Mucosa of descending colon (tissue), 3 donors: ENCODE measurements at regions not wholly inside any gene's neighbourhood (a gene's known extent, or its start where the extent isn't known, plus 50 kb on each side); places are given as distances from the start of the nearest gene placed in this dataset.
"Not testable (repeated sequence)": the region's sequence is repeated elsewhere in the genome, so short reads cannot be mapped to it uniquely, and the experiment has no call there.

ENCODE experiments used
- ATAC-seq: fragments of 200-7000 bp; cut with Tn5 transposase; one replicate; pipeline ENCODE4 v1.9.1; 2020; ENCODE audit warnings: mild to moderate bottlenecking, moderate library complexity
- DNase-seq, 3 donors: peaks; one replicate each; pipeline ENCODE4 v3.0.0-alpha.2; 2020
- H3K36me3 ChIP-seq: fragments of 200-600 bp; one replicate; pipeline ENCODE4 v1.8.0; 2021; ENCODE audit warnings: low read depth, mild to moderate bottlenecking
- H3K4me1 ChIP-seq: fragments of 200-600 bp; one replicate; pipeline ENCODE4 v1.8.0; 2021; ENCODE audit warnings: low read depth, mild to moderate bottlenecking
- H3K4me3 ChIP-seq: fragments of 200-600 bp; one replicate; pipeline ENCODE4 v1.8.0; 2021; ENCODE audit warnings: mild to moderate bottlenecking
- H3K9me3 ChIP-seq: fragments of 200-600 bp; one replicate; pipeline ENCODE4 v1.8.0; 2021; ENCODE audit warnings: mild to moderate bottlenecking
- intact Hi-C, 2 donors: fragments of 100-400 bp; cut with DNase I in 1 of 2; cut with micrococcal nuclease in 1 of 2; formaldehyde crosslinking; loops; one replicate each; pipeline versions ENCODE4 v1.11.0 to v1.11.1; 2022; cut with DNase I, micrococcal nuclease
- TF ChIP-seq, protein P1 (sequence below): fragments of 200-600 bp; IDR thresholded peaks from one replicate; pipeline ENCODE4 v1.8.0; 2022; ENCODE audit warnings: antibody characterized with exemption, mild to moderate bottlenecking
- donor health status: DM: no; HTN: no; CAD: no; lungs with moderate emphysema.
- donor health status: DM: no; HTN: no; CAD: no.
- donor health status: DM: no; HTN: yes; CAD: no.

DNA sequence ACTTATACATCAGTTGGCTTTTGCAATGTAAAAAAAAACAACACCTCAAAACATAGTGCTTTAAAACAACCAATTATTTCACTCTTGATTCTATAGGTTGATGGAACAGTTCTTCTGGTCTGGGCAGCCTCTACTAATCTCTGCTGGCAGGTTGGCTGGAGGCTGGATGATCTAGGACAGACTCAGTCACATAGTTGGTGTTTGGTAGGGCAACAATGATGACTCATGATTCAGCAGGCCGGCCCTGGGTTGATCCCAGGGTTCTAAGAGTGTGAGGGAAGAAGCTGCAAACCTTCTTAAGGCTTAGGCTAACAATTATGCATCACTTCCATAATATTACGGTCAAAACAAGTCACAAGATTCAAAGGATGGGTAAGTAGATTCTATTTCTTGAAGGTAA, 558.2 kb downstream of the ZNF674 start:
- intact Hi-C loops, result no loop called here
- Histone ChIP-seq H3K4me1 (no peaks in the 10 kb centered on the region), H3K9me3 (no peaks in the 10 kb centered on the region), H3K36me3 (no peaks in the 10 kb centered on the region), H3K4me3 (no peak overlapping the region)
- DNase-seq (no peak), ATAC-seq (no peak)
- TF ChIP-seq, protein P1, sequence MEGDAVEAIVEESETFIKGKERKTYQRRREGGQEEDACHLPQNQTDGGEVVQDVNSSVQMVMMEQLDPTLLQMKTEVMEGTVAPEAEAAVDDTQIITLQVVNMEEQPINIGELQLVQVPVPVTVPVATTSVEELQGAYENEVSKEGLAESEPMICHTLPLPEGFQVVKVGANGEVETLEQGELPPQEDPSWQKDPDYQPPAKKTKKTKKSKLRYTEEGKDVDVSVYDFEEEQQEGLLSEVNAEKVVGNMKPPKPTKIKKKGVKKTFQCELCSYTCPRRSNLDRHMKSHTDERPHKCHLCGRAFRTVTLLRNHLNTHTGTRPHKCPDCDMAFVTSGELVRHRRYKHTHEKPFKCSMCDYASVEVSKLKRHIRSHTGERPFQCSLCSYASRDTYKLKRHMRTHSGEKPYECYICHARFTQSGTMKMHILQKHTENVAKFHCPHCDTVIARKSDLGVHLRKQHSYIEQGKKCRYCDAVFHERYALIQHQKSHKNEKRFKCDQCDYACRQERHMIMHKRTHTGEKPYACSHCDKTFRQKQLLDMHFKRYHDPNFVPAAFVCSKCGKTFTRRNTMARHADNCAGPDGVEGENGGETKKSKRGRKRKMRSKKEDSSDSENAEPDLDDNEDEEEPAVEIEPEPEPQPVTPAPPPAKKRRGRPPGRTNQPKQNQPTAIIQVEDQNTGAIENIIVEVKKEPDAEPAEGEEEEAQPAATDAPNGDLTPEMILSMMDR, result no peak

DNA sequence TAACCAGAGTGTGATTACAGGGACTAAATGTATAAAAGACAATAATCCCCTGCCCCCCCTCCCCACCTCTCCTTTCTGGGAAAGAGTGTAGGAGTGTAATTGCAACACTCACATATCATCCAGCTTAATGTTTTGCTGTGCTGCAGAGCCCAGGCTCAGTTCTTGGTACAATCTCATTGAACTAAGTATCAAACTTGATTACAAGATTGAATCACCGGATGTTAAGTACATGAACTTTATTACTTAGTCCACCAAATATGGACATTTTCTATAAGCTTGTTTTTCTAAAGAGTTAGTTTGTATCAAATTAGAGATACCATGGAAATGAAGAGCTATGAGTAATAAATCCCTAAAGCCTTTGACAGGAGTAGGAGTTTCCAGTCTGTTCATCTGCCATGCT, 559.1 kb downstream of the ZNF674 start:
- DNase-seq (no peak), ATAC-seq (no peak)
- no peaks in the 10 kb centered on the region for H3K4me1 ChIP-seq
- TF ChIP-seq, protein P1, result no peak
- H3K9me3 ChIP-seq, result no peaks in the 10 kb centered on the region
- H3K36me3 ChIP-seq, result no peaks in the 10 kb centered on the region
- intact Hi-C loops, result no loop called here
- H3K4me3 ChIP-seq, result no peak overlapping the region

GRCh38 chrX:45982958-45983727, 562.1 kb downstream of the ZNF674 start:
- DNase-seq, H3K9me3 ChIP-seq, ATAC-seq, intact Hi-C loops, H3K36me3 ChIP-seq, H3K4me1 ChIP-seq, H3K4me3 ChIP-seq: not testable (repeated sequence)

DNA sequence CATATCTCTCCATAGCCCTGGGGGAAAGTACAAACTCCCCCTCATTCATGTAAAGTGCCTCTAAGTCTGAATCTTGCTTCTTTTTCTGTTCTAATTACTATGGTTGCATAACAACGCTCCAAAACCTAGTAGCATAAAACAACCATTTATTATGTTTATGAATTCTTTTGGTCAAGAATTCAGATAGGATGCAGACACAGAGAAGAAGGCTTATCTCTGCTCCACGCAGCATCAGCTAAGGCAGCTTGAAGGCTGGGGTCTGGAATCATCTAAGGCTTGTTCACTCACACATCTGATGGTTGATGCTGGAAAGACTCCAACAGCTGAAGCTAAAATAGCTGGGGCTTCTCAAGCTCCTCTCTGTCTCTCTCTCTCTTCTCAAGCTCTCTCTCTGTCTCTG, 564.5 kb downstream of the ZNF674 start:
- no peak for DNase-seq
- H3K9me3 ChIP-seq, result no peaks in the 10 kb centered on the region
- ATAC-seq, result no peak
- no peaks in the 10 kb centered on the region for H3K4me1 ChIP-seq
- no peak overlapping the region for H3K4me3 ChIP-seq
- TF ChIP-seq, protein P1, result no peak
- H3K36me3 ChIP-seq, result no peaks in the 10 kb centered on the region
- intact Hi-C loops, result no loop called here

- intact Hi-C loops, result no loop called here
These were observed 569.6 kb downstream of the ZNF674 start for GRCh38 chrX:45975633-45976032.

GRCh38 chrX:45972636-45973035, 572.6 kb downstream of the ZNF674 start:
- Histone ChIP-seq H3K4me1 (no peaks in the 10 kb centered on the region), H3K9me3 (no peaks in the 10 kb centered on the region), H3K36me3 (no peaks in the 10 kb centered on the region), H3K4me3 (no peak overlapping the region)
- no peak for DNase-seq
- intact Hi-C loops, result no loop called here
- no peak for ATAC-seq
- TF ChIP-seq, protein P1, result no peak

More at GRCh38 chrX:45975633-45976032, 569.6 kb downstream of the ZNF674 start:
- H3K4me3 ChIP-seq, result no peak overlapping the region
- no peaks in the 10 kb centered on the region for H3K9me3 ChIP-seq
- H3K4me1 ChIP-seq, result no peaks in the 10 kb centered on the region
- TF ChIP-seq, protein P1, result no peak
- no peaks in the 10 kb centered on the region for H3K36me3 ChIP-seq
- DNase-seq (no peak), ATAC-seq (no peak)
